ENCODE measurements at regions not wholly inside any gene's neighbourhood (a gene's known extent, or its start where the extent isn't known, plus 50 kb on each side); places are given as distances from the start of the nearest gene placed in this dataset.

GRCh38 chr16:16908077-16908476 lies 529.1 kb downstream of the NPIPA7 start:
- no peaks in the 10 kb centered on the region for H3K9me3 ChIP-seq
- TF ChIP-seq POLR2A (IDR thresholded peaks at IDR 0.05) (no peak), POLR2AphosphoS5 (IDR thresholded peaks at IDR 0.05) (no peak), CTCF (IDR thresholded peaks at IDR 0.05) (no peak)
- H3K27me3 ChIP-seq (replicated peaks; ENCODE audit: insufficient read depth): no peaks in the 10 kb centered on the region
- H3K36me3 ChIP-seq: no peaks in the 10 kb centered on the region
- 68% methylated on average over 5 of the region's 5 CpGs for WGBS
- no peak overlapping the region for H3K27ac ChIP-seq
- H3K4me3 ChIP-seq: no peak overlapping the region
- no peak for DNase-seq (ENCODE audit: low spot score)
- no peaks in the 10 kb centered on the region for H3K4me1 ChIP-seq (replicated peaks)
- intact Hi-C loops (cut with DNase I): no loop called here

GRCh38 chr16:16909126-16909525 lies 530.2 kb downstream of the NPIPA7 start:
- H3K27ac ChIP-seq: no peak overlapping the region
- no peak overlapping the region for H3K4me3 ChIP-seq
- no peaks in the 10 kb centered on the region for H3K27me3 ChIP-seq (replicated peaks; ENCODE audit: insufficient read depth)
- no peaks in the 10 kb centered on the region for H3K9me3 ChIP-seq
- intact Hi-C loops (cut with DNase I): no loop called here
- no peak for TF ChIP-seq POLR2A (IDR thresholded peaks at IDR 0.05)
- TF ChIP-seq POLR2AphosphoS5 (IDR thresholded peaks at IDR 0.05): no peak
- TF ChIP-seq CTCF (IDR thresholded peaks at IDR 0.05): no peak
- H3K4me1 ChIP-seq (replicated peaks): no peaks in the 10 kb centered on the region
- no peaks in the 10 kb centered on the region for H3K36me3 ChIP-seq
- WGBS: 62% methylated on average over 3 of the region's 3 CpGs
- no peak for DNase-seq (ENCODE audit: low spot score)

- H3K36me3 ChIP-seq: no peaks in the 10 kb centered on the region
- H3K9me3 ChIP-seq: no peaks in the 10 kb centered on the region
- no peak overlapping the region for H3K4me3 ChIP-seq
- DNase-seq (ENCODE audit: low spot score): no peak
- H3K27ac ChIP-seq: no peak overlapping the region
- 46% methylated on average over 1 of the region's 1 CpG for WGBS
- intact Hi-C loops (cut with DNase I): no loop called here
- TF ChIP-seq POLR2A (IDR thresholded peaks at IDR 0.05) (no peak), POLR2AphosphoS5 (IDR thresholded peaks at IDR 0.05) (no peak), CTCF (IDR thresholded peaks at IDR 0.05) (no peak)
- no peaks in the 10 kb centered on the region for H3K27me3 ChIP-seq (replicated peaks; ENCODE audit: insufficient read depth)
- H3K4me1 ChIP-seq (replicated peaks): no peaks in the 10 kb centered on the region
These were observed 531.7 kb downstream of the NPIPA7 start for GRCh38 chr16:16910666-16911065.

- H3K27me3 ChIP-seq (replicated peaks; ENCODE audit: insufficient read depth): no peaks in the 10 kb centered on the region
- no peak for DNase-seq (ENCODE audit: low spot score)
- 67% methylated on average over 3 of the region's 3 CpGs for WGBS
These were observed 536.8 kb downstream of the NPIPA7 start for GRCh38 chr16:16915771-16916170.

More at GRCh38 chr16:16915771-16916170, 536.8 kb downstream of the NPIPA7 start:
- Histone ChIP-seq H3K27ac (no peak overlapping the region), H3K4me1 (replicated peaks) (no peaks in the 10 kb centered on the region), H3K36me3 (no peaks in the 10 kb centered on the region), H3K4me3 (no peak overlapping the region), H3K9me3 (no peaks in the 10 kb centered on the region)
- intact Hi-C loops (cut with DNase I): no loop called here
- TF ChIP-seq POLR2A (IDR thresholded peaks at IDR 0.05) (no peak), CTCF (IDR thresholded peaks at IDR 0.05) (no peak), POLR2AphosphoS5 (IDR thresholded peaks at IDR 0.05) (no peak)

Data from prostate gland (tissue), 2 donors.